G401.6 (cell line): ENCODE measurements at regions not wholly inside any gene's neighbourhood (a gene's known extent, or its start where the extent isn't known, plus 50 kb on each side); places are given as distances from the start of the nearest gene placed in this dataset.
"Not testable (repeated sequence)": the region's sequence is repeated elsewhere in the genome, so short reads cannot be mapped to it uniquely, and the experiment has no call there.

Experiments used
- FAIRE-seq: peaks from 2 replicates; lab custom pipeline; 2012; peaks lifted over from hg19 to GRCh38; lab: Jason Lieb, UNC

DNA sequence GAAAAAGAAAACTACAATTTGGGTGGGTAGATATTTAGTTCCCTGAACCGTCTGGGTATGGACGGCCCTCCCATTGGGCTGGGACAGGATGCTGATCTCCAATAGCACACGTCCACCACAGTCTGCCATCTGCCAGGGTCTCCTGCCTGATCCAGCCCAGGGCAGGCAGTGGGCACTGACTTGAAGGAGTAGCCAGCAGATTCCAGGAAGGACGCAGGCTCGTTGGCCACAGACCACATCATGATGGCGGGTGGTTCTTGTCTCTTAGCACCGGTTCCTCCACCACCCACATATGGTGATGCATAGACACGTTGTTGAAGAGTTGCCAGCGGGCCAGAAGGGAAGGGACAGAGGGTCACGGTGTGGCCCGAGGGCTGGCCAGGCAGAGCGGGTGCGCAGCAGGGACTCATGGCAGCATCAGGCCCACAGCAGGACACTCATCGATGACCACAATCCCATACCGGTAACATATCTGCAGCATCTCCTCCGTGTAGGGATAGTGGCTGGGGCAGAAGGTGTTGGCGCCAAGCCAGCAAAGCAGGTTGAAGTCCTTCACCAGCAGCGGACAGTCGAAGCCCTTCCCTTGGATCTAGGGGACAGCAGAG, 155.8 kb upstream of the FAM174A start:
- not testable (repeated sequence) for FAIRE-seq

DNA sequence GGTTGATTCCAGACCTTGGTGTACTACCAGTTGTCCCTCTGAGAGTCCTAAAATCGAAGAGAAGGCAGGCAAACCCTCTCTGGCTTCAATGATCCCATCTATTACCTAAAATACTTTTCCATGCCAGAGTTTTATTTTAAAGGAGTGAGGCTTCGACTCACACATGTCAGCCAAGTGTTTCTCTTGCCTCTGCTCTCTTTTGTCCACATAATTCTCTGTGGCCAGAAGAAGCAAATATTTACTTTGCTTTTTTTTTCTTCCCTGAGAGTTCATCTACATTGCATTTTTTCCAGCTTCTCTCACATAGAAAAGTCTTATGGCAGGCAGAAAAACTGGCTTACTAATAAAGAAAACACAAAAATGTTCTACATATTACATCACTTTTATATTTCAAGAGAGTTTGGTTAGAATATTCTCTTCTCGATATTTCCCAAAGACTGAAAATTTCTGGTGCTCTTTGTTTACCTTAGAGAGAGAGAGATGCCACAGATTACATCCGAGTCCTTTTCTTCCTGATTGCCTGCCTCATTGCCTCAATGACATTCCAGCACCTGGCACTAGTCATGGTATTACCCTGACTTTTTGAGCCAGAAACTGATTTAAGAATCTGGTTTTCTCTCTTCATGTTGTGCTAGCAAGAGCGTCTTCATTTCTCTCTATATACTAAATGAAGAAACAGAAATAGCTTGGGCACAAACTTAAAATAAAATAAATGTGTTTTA, 170.3 kb upstream of the FAM174A start:
- not testable (repeated sequence) for FAIRE-seq

GRCh38 chr5:100364343-100364742, 170.8 kb upstream of the FAM174A start:
- FAIRE-seq = not testable (repeated sequence)

- FAIRE-seq = not testable (repeated sequence)
These were observed 175.2 kb upstream of the FAM174A start for GRCh38 chr5:100359998-100360397.

DNA sequence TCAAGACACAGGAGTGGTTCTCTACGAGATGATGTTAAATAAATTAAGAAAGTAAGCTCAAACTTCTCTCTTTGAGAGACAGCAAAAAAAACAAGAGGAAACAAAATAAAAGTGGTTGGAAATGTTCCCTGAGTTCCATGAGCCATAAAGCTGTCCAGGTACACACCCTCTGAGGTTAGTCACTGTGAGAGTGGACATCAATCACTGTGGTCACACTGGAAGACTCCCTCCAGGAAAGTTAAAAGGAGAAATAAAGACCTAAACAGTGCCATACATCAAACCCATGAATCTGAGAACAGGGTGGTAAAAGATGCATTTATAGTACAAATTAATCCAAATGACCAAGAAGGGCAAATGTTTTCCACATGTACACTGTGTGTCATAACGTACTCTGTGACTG, 188.9 kb upstream of the FAM174A start:
- not testable (repeated sequence) for FAIRE-seq

- not testable (repeated sequence) for FAIRE-seq
These were observed 193.7 kb upstream of the FAM174A start for GRCh38 chr5:100341485-100341884.

DNA sequence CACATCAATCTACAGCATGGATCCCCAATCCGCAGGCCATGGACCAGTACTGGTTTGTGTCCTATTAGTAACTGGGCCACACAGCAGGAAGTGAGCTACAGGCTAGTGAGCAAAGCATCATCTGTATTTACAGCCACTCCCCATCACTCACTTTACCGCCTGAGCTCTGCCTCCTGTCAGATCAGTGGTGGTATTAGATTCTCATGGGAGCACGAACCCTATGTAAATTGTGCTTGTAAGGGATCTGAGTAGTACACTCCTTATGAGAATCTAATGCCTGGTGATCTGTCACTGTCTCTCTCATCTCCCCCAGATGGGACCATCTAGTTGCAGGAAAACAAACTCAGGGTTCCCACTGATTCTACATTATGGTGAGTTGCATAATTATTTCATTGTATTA, 212.7 kb upstream of the FAM174A start:
- FAIRE-seq = no peak

DNA sequence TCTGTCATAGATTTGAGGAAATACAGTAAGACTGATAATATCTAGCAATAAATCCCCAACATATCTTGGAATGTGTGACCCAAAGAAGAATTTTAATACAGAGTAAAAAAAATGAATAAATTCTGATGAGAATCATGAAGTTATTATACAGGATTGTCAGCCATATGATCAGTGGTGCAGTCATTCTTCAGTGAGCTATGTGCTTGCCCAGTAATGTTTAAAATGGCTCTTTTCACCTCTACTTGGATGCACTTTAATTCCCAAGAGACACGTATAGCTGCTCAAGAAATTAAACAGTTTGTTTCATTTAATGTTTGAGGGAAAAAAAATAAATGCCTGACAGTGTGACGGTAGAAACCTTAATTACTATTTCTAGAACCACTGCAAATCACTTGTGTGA, 215.3 kb upstream of the FAM174A start:
- no peak for FAIRE-seq

- FAIRE-seq = no peak
These were observed 221.5 kb upstream of the FAM174A start for GRCh38 chr5:100313657-100314056.

GRCh38 chr5:100311806-100312205, 223.4 kb upstream of the FAM174A start:
- no peak for FAIRE-seq

GRCh38 chr5:100306000-100306399, 229.2 kb upstream of the FAM174A start:
- FAIRE-seq = no peak

DNA sequence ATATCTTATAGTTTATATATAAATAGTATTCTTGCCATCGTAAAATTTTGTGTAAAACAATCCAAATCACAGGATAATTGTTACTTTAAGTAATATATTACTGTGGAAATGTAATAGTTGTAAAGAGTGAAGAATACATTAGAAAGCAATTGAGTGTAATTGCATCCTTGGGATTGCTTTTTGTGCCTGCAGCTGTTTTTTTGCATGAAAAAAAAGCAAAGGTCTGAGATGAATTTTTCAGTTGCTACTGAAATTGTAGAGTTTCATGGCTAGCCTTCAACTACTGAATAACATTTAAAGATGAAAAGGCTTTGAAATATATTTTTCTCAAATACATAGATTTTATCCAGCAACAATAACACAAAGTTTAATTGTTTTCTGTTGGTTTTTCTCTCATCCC, 232.0 kb upstream of the FAM174A start:
- no peak for FAIRE-seq

DNA sequence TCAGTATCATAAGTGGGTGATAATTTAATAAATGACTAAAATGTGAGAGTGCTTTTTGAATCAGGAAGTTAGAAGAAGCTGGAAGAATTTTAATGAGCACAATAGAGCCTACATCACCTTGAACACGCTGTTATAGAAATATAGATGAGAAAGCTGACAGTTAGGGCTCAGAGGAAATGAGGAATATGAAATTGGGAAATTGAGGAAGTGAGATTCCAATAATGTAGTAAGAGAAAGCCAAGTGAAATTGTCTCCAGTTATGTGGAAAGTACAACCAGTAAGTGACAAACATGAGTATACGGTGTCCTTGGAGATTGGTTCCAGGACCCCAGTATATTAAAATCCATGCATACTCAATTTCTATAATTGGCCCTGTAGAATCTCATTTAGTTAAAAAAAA, 235.9 kb upstream of the FAM174A start:
- FAIRE-seq = no peak

DNA sequence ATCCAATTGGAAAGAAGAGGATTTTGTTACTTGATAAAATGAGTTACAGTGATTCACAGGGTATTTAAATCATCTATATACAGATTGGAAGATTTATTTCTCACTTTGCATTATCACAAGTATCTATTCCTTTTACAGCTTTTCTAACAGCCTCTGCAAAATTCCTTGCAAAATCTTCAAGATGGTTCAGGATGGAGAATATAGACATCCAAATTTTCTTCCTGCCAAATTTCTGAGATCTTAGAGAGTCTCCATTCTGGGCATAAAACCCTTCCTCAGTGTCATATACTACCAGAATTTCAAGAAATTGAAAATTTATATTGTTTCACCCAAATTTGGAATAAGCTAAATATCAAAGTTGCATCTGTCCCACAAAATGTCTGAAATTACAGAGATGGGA, 259.1 kb upstream of the FAM174A start:
- no peak for FAIRE-seq

- no peak for FAIRE-seq
These were observed 259.5 kb upstream of the FAM174A start for GRCh38 chr5:100275631-100276030.

DNA sequence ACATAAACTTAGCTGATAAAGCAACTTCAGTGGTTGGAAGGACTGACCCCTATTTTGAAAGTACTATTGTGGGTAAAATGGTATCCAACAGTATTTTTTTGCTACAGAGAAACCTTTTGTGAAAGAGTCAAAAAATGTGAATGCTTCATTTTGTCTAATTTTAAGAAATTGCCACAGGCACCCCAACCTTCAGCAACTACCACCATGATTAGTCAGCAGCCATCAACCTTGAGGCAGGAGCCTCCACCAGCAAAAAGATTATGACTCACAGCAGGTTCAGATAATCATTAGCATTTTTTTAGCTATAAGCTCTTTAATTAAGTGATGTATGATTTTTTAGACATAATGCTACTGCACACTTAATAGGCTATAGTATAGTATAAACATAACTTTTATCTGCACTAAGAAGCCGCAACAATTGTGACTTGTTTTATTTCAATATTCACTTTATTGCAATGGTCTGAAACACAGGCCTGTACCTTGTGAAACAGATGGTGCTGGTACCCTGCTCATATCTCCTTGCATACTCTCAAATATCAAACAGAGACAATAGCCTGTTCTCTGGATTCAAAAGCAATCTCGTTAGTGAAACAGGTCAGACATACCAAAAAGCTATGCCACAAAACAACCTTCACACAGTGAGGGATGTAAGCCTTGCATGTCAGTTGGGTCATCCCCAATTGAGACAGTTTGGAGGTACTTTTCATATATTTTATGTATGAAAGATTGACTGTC, 261.2 kb upstream of the FAM174A start:
- FAIRE-seq = no peak

- no peak for FAIRE-seq
These were observed 265.0 kb upstream of the FAM174A start for GRCh38 chr5:100270023-100270771.

GRCh38 chr5:100260968-100261367, 274.2 kb upstream of the FAM174A start:
- no peak for FAIRE-seq

- FAIRE-seq = no peak
These were observed 282.2 kb upstream of the FAM174A start for GRCh38 chr5:100252944-100253343.

DNA sequence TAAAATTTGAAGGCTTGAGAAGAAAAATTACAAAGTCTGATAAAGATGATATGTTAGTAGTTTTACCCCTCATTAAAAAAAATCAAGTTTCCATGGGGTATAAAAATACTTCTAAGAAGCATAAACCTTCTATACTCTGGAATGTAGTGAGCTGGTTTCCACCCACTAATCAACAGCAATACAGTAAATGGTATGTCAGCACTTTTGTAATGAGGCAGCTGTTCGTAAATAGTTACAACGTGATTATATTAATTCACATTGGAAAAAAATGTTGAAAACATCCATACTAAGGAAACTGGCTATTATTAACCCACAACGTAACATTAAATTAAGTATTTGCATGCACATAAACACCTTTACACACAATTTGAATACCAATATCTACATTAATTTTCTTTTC, 283.1 kb upstream of the FAM174A start:
- no peak for FAIRE-seq

DNA sequence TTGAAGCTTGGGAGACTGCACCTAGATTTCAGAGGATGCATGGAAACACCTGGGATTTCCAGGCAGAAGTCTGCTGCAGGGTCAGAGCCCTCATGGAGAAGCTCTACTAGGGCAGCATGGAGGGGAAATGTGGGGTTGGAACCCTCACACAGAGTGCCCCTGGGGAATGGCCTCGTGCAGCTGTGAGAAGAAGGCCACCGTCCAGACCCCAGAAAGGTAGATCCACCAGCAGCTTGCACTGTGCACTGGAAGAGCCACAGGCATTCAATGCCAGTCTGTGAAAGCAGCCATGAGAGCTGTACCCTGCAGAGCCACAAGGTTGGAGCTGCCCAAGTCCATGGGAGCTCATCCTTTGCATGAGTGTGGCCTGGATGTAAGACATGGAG, 285.3 kb upstream of the FAM174A start:
- FAIRE-seq = no peak

GRCh38 chr5:100249211-100249883, 285.8 kb upstream of the FAM174A start:
- FAIRE-seq = no peak
